ENCODE measurements at regions not wholly inside any gene's neighbourhood (a gene's known extent, or its start where the extent isn't known, plus 50 kb on each side); places are given as distances from the start of the nearest gene placed in this dataset.

- DNase-seq (ENCODE audit: low spot score) (no peak), ATAC-seq (no peak)
- peaks cover 6% of the 10 kb centered on the region for H3K4me1 ChIP-seq (ENCODE audit: insufficient read depth)
- peaks cover 5% of the 10 kb centered on the region for H3K9me2 ChIP-seq (ENCODE audit: insufficient read depth)
- H3K36me3 Mint-ChIP-seq (ENCODE audit: low read depth) = peaks cover 7% of the 10 kb centered on the region; the same call in 1 of the 3 replicates
- no peak overlapping the region for H3K27ac Mint-ChIP-seq
- peaks cover 2% of the 10 kb centered on the region for H3K27me3 Mint-ChIP-seq (ENCODE audit: insufficient read depth, low read depth, poor library complexity)
- H3K4me3 ChIP-seq = no peak overlapping the region
- H3K27me3 ChIP-seq (ENCODE audit: insufficient read depth) = no peaks in the 10 kb centered on the region
- H3K27ac ChIP-seq (ENCODE audit: low read depth) = no peak overlapping the region
- TF ChIP-seq, protein P1, sequence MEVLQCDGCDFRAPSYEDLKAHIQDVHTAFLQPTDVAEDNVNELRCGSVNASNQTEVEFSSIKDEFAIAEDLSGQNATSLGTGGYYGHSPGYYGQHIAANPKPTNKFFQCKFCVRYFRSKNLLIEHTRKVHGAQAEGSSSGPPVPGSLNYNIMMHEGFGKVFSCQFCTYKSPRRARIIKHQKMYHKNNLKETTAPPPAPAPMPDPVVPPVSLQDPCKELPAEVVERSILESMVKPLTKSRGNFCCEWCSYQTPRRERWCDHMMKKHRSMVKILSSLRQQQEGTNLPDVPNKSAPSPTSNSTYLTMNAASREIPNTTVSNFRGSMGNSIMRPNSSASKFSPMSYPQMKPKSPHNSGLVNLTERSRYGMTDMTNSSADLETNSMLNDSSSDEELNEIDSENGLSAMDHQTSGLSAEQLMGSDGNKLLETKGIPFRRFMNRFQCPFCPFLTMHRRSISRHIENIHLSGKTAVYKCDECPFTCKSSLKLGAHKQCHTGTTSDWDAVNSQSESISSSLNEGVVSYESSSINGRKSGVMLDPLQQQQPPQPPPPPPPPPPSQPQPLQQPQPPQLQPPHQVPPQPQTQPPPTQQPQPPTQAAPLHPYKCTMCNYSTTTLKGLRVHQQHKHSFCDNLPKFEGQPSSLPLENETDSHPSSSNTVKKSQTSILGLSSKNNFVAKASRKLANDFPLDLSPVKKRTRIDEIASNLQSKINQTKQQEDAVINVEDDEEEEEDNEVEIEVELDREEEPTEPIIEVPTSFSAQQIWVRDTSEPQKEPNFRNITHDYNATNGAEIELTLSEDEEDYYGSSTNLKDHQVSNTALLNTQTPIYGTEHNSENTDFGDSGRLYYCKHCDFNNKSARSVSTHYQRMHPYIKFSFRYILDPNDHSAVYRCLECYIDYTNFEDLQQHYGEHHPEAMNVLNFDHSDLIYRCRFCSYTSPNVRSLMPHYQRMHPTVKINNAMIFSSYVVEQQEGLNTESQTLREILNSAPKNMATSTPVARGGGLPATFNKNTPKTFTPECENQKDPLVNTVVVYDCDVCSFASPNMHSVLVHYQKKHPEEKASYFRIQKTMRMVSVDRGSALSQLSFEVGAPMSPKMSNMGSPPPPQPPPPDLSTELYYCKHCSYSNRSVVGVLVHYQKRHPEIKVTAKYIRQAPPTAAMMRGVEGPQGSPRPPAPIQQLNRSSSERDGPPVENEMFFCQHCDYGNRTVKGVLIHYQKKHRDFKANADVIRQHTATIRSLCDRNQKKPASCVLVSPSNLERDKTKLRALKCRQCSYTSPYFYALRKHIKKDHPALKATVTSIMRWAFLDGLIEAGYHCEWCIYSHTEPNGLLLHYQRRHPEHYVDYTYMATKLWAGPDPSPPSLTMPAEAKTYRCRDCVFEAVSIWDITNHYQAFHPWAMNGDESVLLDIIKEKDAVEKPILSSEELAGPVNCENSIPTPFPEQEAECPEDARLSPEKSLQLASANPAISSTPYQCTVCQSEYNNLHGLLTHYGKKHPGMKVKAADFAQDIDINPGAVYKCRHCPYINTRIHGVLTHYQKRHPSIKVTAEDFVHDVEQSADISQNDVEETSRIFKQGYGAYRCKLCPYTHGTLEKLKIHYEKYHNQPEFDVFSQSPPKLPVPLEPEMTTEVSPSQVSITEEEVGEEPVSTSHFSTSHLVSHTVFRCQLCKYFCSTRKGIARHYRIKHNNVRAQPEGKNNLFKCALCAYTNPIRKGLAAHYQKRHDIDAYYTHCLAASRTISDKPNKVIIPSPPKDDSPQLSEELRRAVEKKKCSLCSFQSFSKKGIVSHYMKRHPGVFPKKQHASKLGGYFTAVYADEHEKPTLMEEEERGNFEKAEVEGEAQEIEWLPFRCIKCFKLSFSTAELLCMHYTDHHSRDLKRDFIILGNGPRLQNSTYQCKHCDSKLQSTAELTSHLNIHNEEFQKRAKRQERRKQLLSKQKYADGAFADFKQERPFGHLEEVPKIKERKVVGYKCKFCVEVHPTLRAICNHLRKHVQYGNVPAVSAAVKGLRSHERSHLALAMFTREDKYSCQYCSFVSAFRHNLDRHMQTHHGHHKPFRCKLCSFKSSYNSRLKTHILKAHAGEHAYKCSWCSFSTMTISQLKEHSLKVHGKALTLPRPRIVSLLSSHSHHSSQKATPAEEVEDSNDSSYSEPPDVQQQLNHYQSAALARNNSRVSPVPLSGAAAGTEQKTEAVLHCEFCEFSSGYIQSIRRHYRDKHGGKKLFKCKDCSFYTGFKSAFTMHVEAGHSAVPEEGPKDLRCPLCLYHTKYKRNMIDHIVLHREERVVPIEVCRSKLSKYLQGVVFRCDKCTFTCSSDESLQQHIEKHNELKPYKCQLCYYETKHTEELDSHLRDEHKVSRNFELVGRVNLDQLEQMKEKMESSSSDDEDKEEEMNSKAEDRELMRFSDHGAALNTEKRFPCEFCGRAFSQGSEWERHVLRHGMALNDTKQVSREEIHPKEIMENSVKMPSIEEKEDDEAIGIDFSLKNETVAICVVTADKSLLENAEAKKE (CRISPR knock-in tag; IDR thresholded peaks at IDR 0.05) = no peak
- no peak for TF ChIP-seq ZNF114 (CRISPR knock-in tag; IDR thresholded peaks at IDR 0.05)
- no peak for TF ChIP-seq JUNB (IDR thresholded peaks at IDR 0.05; ENCODE audit: unreplicated experiment)
- no peak for TF ChIP-seq EZH2 (IDR thresholded peaks at IDR 0.05; ENCODE audit: low read depth, unreplicated experiment)
- no peak for TF ChIP-seq ZNF331 (CRISPR knock-in tag; IDR thresholded peaks at IDR 0.05; ENCODE audit: low read depth)
- no peak for TF ChIP-seq POLR2AphosphoS5 (IDR thresholded peaks at IDR 0.05; ENCODE audit: low read depth)
- TF ChIP-seq, protein P2, sequence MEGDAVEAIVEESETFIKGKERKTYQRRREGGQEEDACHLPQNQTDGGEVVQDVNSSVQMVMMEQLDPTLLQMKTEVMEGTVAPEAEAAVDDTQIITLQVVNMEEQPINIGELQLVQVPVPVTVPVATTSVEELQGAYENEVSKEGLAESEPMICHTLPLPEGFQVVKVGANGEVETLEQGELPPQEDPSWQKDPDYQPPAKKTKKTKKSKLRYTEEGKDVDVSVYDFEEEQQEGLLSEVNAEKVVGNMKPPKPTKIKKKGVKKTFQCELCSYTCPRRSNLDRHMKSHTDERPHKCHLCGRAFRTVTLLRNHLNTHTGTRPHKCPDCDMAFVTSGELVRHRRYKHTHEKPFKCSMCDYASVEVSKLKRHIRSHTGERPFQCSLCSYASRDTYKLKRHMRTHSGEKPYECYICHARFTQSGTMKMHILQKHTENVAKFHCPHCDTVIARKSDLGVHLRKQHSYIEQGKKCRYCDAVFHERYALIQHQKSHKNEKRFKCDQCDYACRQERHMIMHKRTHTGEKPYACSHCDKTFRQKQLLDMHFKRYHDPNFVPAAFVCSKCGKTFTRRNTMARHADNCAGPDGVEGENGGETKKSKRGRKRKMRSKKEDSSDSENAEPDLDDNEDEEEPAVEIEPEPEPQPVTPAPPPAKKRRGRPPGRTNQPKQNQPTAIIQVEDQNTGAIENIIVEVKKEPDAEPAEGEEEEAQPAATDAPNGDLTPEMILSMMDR (conservative IDR thresholded peaks at IDR 0.05; ENCODE audit: low read depth in 2 of 2) = no peak
- TF ChIP-seq NANOG (IDR thresholded peaks at IDR 0.05; ENCODE audit: borderline replicate concordance) = no peak
- no peak for TF ChIP-seq REST (IDR thresholded peaks at IDR 0.05; ENCODE audit: unreplicated experiment)
- TF ChIP-seq EZH2phosphoT487 (IDR thresholded peaks at IDR 0.05; ENCODE audit: unreplicated experiment) = no peak
- no peak for TF ChIP-seq CREB1 (CRISPR knock-in tag; IDR thresholded peaks at IDR 0.05; ENCODE audit: low read depth)
- no peak for TF ChIP-seq STAT1 (IDR thresholded peaks at IDR 0.05; ENCODE audit: unreplicated experiment)
- TF ChIP-seq ETS1 (IDR thresholded peaks at IDR 0.05) = no peak
- H4K20me1 ChIP-seq (replicated peaks; ENCODE audit: insufficient read depth) = no peaks in the 10 kb centered on the region
- H3F3A ChIP-seq (replicated peaks; ENCODE audit: low read depth) = no peaks in the 10 kb centered on the region
- H3K4me3 Mint-ChIP-seq = no peak overlapping the region
- no peak overlapping the region for H2AFZ ChIP-seq
- peaks cover 7% of the 10 kb centered on the region for H3K9me3 Mint-ChIP-seq
- no peaks in the 10 kb centered on the region for H3K36me3 ChIP-seq (ENCODE audit: insufficient read depth)
- no peaks in the 10 kb centered on the region for H3K79me2 ChIP-seq (replicated peaks; ENCODE audit: insufficient read depth)
- peaks cover 8% of the 10 kb centered on the region; the same call in 2 of the 3 replicates for H3K4me1 Mint-ChIP-seq
- H3K4me2 ChIP-seq = no peak overlapping the region
Observed at GRCh38 chr6:114934079-114934478, 591.3 kb upstream of the HS3ST5 start.

All from GM23338 (cell line).